Keratinocyte (primary cell): ENCODE measurements at regions not wholly inside any gene's neighbourhood (a gene's known extent, or its start where the extent isn't known, plus 50 kb on each side); places are given as distances from the start of the nearest gene placed in this dataset.

Experiments
- DNase-seq: peaks from one replicate; pipeline ENCODE4 v3.0.0-alpha.2; 2011; ENCODE audit warnings: low read depth, missing footprints, low spot score
- FAIRE-seq: peaks from 2 replicates; lab custom pipeline; 2011; peaks lifted over from hg19 to GRCh38; lab: Jason Lieb, UNC
- H2AFZ ChIP-seq: 2 replicates; pipeline ENCODE4 v1.6.0; 2012; ENCODE audit warnings: low read length, control low read depth, inconsistent platforms; ENCODE audit not compliant: control insufficient read depth
- H3K27ac ChIP-seq: 2 replicates; pipeline ENCODE4 v1.5.1; 2011; ENCODE audit warnings: low read length; ENCODE audit not compliant: control insufficient read depth, insufficient read depth
- H3K27me3 ChIP-seq: 3 replicates; pipeline ENCODE4 v1.6.0; 2011; ENCODE audit warnings: low read length; ENCODE audit not compliant: control insufficient read depth, insufficient read depth; ENCODE audit errors: extremely low read depth
- H3K36me3 ChIP-seq, 2 experiments: 2 replicates in 1 of 2; 3 replicates in 1 of 2; pipeline ENCODE4 v1.5.1; 2011; ENCODE audit warnings: low read length in 2 of 2, mild to moderate bottlenecking in 1 of 2; ENCODE audit not compliant: control insufficient read depth in 2 of 2, insufficient read depth in 2 of 2; ENCODE audit errors: extremely low read depth in 1 of 2
- H3K4me1 ChIP-seq: 3 replicates; pipeline ENCODE4 v1.5.1; 2011; ENCODE audit warnings: low read length; ENCODE audit not compliant: control insufficient read depth, insufficient read depth; ENCODE audit errors: extremely low read depth
- H3K4me2 ChIP-seq: 3 replicates; pipeline ENCODE4 v1.6.0; 2011; ENCODE audit warnings: low read depth, low read length; ENCODE audit not compliant: control insufficient read depth, insufficient read depth; ENCODE audit errors: extremely low read depth
- H3K4me3 ChIP-seq, 3 experiments: fragments of 200-600 bp in 1 of 3; sonication (generic) in 1 of 3; 2 replicates in 2 of 3; 3 replicates in 1 of 3; pipeline ENCODE4 v1.5.1; 2011 to 2016; ENCODE audit warnings: low read length in 3 of 3, mild to moderate bottlenecking in 3 of 3, control low read depth in 2 of 3, inconsistent platforms in 1 of 3, low read depth in 1 of 3, mixed read lengths in 1 of 3, mixed run types in 1 of 3, moderate library complexity in 1 of 3; ENCODE audit not compliant: control insufficient read depth in 2 of 3, insufficient read depth in 2 of 3; ENCODE audit errors: extremely low read depth in 1 of 3
- H3K79me2 ChIP-seq: 2 replicates; pipeline ENCODE4 v1.6.0; 2012; ENCODE audit warnings: low read length; ENCODE audit not compliant: control insufficient read depth, insufficient read depth
- H3K9ac ChIP-seq: 3 replicates; pipeline ENCODE4 v1.6.0; 2011; ENCODE audit warnings: low read length; ENCODE audit not compliant: control insufficient read depth, insufficient read depth; ENCODE audit errors: extremely low read depth
- H3K9me1 ChIP-seq: 3 replicates; pipeline ENCODE4 v1.6.0; 2011; ENCODE audit warnings: low read length; ENCODE audit not compliant: control insufficient read depth, insufficient read depth; ENCODE audit errors: extremely low read depth
- H3K9me3 ChIP-seq: 2 replicates; pipeline ENCODE4 v1.5.1; 2012; ENCODE audit warnings: low read depth, low read length; ENCODE audit not compliant: control insufficient read depth
- H4K20me1 ChIP-seq: 3 replicates; pipeline ENCODE4 v1.6.0; 2011; ENCODE audit warnings: low read length; ENCODE audit not compliant: control insufficient read depth, insufficient read depth; ENCODE audit errors: extremely low read depth
- CTCF ChIP-seq, 3 experiments: IDR thresholded peaks in 1 of 3; conservative IDR thresholded peaks in 1 of 3; optimal IDR thresholded peaks in 1 of 3; 2 replicates in 2 of 3; 3 replicates in 1 of 3; pipeline versions ENCODE3 to v1.5.1; 2011; ENCODE audit warnings: low read length in 3 of 3, mild to moderate bottlenecking in 3 of 3, moderate library complexity in 2 of 3, control low read depth in 1 of 3, inconsistent platforms in 1 of 3; ENCODE audit not compliant: insufficient read depth in 2 of 3; ENCODE audit errors: extremely low read depth in 1 of 3
- EZH2 ChIP-seq: IDR thresholded peaks from one replicate; pipeline ENCODE4 v1.6.1; 2012; ENCODE audit warnings: inconsistent platforms, mild to moderate bottlenecking, low read length, moderate library complexity
- dilution Hi-C: fragments of 300-500 bp; cut with MboI; formaldehyde crosslinking; loops from one replicate; pipeline ENCODE4 v1.7.0; 2020; ENCODE audit warnings: low sequenced_read_pairs; ENCODE audit not compliant: extremely low pct_ligation_motif_present

GRCh38 chr10:59107147-59107546 lies 69.3 kb upstream of the PHYHIPL start:
- Histone ChIP-seq H2AFZ (no peak overlapping the region), H3K4me2 (no peak overlapping the region), H3K9me3 (no peaks in the 10 kb centered on the region), H3K79me2 (no peaks in the 10 kb centered on the region), H3K4me3 (no peak overlapping the region), H4K20me1 (no peaks in the 10 kb centered on the region), H3K27me3 (no peaks in the 10 kb centered on the region), H3K27ac (no peak overlapping the region), H3K9ac (no peak overlapping the region), H3K4me1 (no peaks in the 10 kb centered on the region), H3K9me1 (no peaks in the 10 kb centered on the region), H3K36me3 (no peaks in the 10 kb centered on the region)
- no peak for TF ChIP-seq CTCF (optimal IDR thresholded peaks at IDR 0.05 in 1 of 3, IDR thresholded peaks at IDR 0.05 in 1 of 3, conservative IDR thresholded peaks at IDR 0.05 in 1 of 3; ENCODE audit: extremely low read depth in 1 of 3, insufficient read depth in 2 of 3, low read length in 3 of 3)
- TF ChIP-seq EZH2: no peak
- dilution Hi-C loops: no loop called here
- no peak for FAIRE-seq
- DNase-seq: no peak

- no peak overlapping the region for H3K9ac ChIP-seq
- H4K20me1 ChIP-seq: no peaks in the 10 kb centered on the region
- no peaks in the 10 kb centered on the region for H3K79me2 ChIP-seq
- no peaks in the 10 kb centered on the region for H3K9me3 ChIP-seq
- no peak overlapping the region for H3K4me2 ChIP-seq
- H3K4me1 ChIP-seq: no peaks in the 10 kb centered on the region
- TF ChIP-seq CTCF (optimal IDR thresholded peaks at IDR 0.05 in 1 of 3, IDR thresholded peaks at IDR 0.05 in 1 of 3, conservative IDR thresholded peaks at IDR 0.05 in 1 of 3; ENCODE audit: extremely low read depth in 1 of 3, insufficient read depth in 2 of 3, low read length in 3 of 3): no peak
- TF ChIP-seq EZH2: no peak
- H2AFZ ChIP-seq: no peak overlapping the region
- H3K27ac ChIP-seq: no peak overlapping the region
- no peaks in the 10 kb centered on the region for H3K27me3 ChIP-seq
- DNase-seq (no peak), FAIRE-seq (no peak)
- no peaks in the 10 kb centered on the region for H3K9me1 ChIP-seq
- H3K36me3 ChIP-seq: no peaks in the 10 kb centered on the region
- dilution Hi-C loops: no loop called here
- H3K4me3 ChIP-seq: no peak overlapping the region
Measured at GRCh38 chr10:59108296-59108870, 68.1 kb upstream of the PHYHIPL start.
